GM12878 (cell line): ENCODE measurements at regions not wholly inside any gene's neighbourhood (a gene's known extent, or its start where the extent isn't known, plus 50 kb on each side); places are given as distances from the start of the nearest gene placed in this dataset.
A peak's percentile ranks its signal among the peaks of the same experiment; 100 is the strongest.

Source experiments
- ATAC-seq: fragments of 200-7000 bp; cut with Tn5 transposase; 3 replicates; pipeline ENCODE4 v1.9.1; 2020; ENCODE audit warnings: mild to moderate bottlenecking, moderate library complexity
- BruUV-seq: library from RNA; stranded (reverse); fragments of 400-500 nt; replicated peaks from 2 replicates; lab custom pipeline; 2021; lab: Mats Ljungman, UMichigan
- CTCF ChIA-PET: fragments of 300-600 bp; sonication (Branson Sonifier 250); formaldehyde crosslinking; extraction: SDS; loops from one replicate; lab custom pipeline; 2021; ENCODE audit warnings: inconsistent platforms; lab: Yijun Ruan, JAX
- POLR2A ChIA-PET: fragments of 350-600 bp; formaldehyde crosslinking; extraction: SDS; loops from one replicate; lab custom pipeline; 2021; ENCODE audit warnings: inconsistent platforms; lab: Charles Lee
- RAD21 ChIA-PET: fragments of 300-600 bp; sonication (Branson Sonifier 250); formaldehyde crosslinking; loops from one replicate; lab custom pipeline; 2023; ENCODE audit warnings: antibody characterized with exemption; ENCODE audit not compliant: unreplicated experiment; lab: Charles Lee
- SMC1A ChIA-PET: fragments of 300-600 bp; sonication (Branson Sonifier 250); formaldehyde crosslinking; loops from one replicate; lab custom pipeline; 2023; ENCODE audit not compliant: unreplicated experiment, uncharacterized antibody; lab: Charles Lee
- DNase-seq: peaks from one replicate; pipeline ENCODE4 v3.0.0-alpha.2; 2011; ENCODE audit warnings: low read depth, low spot score
- FAIRE-seq: peaks from 3 replicates; lab custom pipeline; 2011; peaks lifted over from hg19 to GRCh38; lab: Jason Lieb, UNC
- H2AFZ ChIP-seq: 2 replicates; pipeline ENCODE4 v1.6.0; 2011; ENCODE audit warnings: low read depth, low read length, control low read depth; ENCODE audit not compliant: control insufficient read depth
- H3K27ac ChIP-seq: 2 replicates; pipeline ENCODE4 v1.5.1; 2011; ENCODE audit warnings: control low read depth; ENCODE audit not compliant: control insufficient read depth, insufficient read depth
- H3K27me3 ChIP-seq, 2 experiments: replicated peaks in 1 of 2; 2 replicates each; pipeline versions ENCODE4 v1.6.0 to v1.6.1; 2011; ENCODE audit warnings: low read length in 1 of 2; ENCODE audit not compliant: control insufficient read depth in 2 of 2, insufficient read depth in 2 of 2
- H3K36me3 ChIP-seq, 2 experiments: 2 replicates each; pipeline ENCODE4 v1.5.1; 2011; ENCODE audit warnings: low read length in 1 of 2; ENCODE audit not compliant: control insufficient read depth in 2 of 2, insufficient read depth in 2 of 2
- H3K4me1 ChIP-seq: 2 replicates; pipeline ENCODE4 v1.6.1; 2011; ENCODE audit warnings: mild to moderate bottlenecking, low read length, moderate library complexity, mixed read lengths; ENCODE audit not compliant: control insufficient read depth, insufficient read depth
- H3K4me2 ChIP-seq: 2 replicates; pipeline ENCODE4 v1.6.0; 2011; ENCODE audit warnings: control low read depth; ENCODE audit not compliant: control insufficient read depth, insufficient read depth
- H3K4me3 ChIP-seq: fragments of 200-600 bp; sonication (generic); 2 replicates; pipeline ENCODE4 v1.5.1; 2016
- H3K79me2 ChIP-seq: 2 replicates; pipeline ENCODE4 v1.6.0; 2011; ENCODE audit warnings: low read length; ENCODE audit not compliant: control insufficient read depth, insufficient read depth
- H3K9ac ChIP-seq: 2 replicates; pipeline ENCODE4 v1.8.0; 2011; ENCODE audit warnings: low read length, control low read depth, mixed read lengths; ENCODE audit not compliant: control insufficient read depth, insufficient read depth
- H3K9me3 ChIP-seq: replicated peaks from 3 replicates; pipeline ENCODE4 v1.5.1; 2011; ENCODE audit warnings: mild to moderate bottlenecking, low read length; ENCODE audit not compliant: control insufficient read depth, insufficient read depth
- H4K20me1 ChIP-seq: 2 replicates; pipeline ENCODE4 v1.6.0; 2011; ENCODE audit not compliant: control insufficient read depth, insufficient read depth
- FOS ChIP-seq: IDR thresholded peaks from 3 replicates; pipeline ENCODE4 v1.6.1; 2011; ENCODE audit warnings: borderline replicate concordance; ENCODE audit not compliant: insufficient read length; ENCODE audit errors: extremely low read depth
- FOXK2 ChIP-seq: fragments of 450-650 bp; IDR thresholded peaks from 2 replicates; pipeline ENCODE4 v1.6.1; 2017; ENCODE audit warnings: mild to moderate bottlenecking, moderate library complexity
- NBN ChIP-seq: fragments of 450-650 bp; IDR thresholded peaks from 2 replicates; pipeline ENCODE4 v1.6.1; 2016
- YY1 ChIP-seq: IDR thresholded peaks from 2 replicates; pipeline ENCODE4 v1.6.1; 2011; ENCODE audit warnings: low read depth, mild to moderate bottlenecking, low read length
- ZNF207 ChIP-seq: fragments of 450-650 bp; IDR thresholded peaks from 2 replicates; pipeline ENCODE4 v1.6.1; 2014; ENCODE audit warnings: antibody characterized with exemption, mild to moderate bottlenecking, borderline replicate concordance
- WGBS: methylation state at CpG from one replicate; pipeline ENCODE4 v1.1.6; 2016; ENCODE audit warnings: low lambda C conversion rate; ENCODE audit not compliant: insufficient replicate concordance, insufficient coverage; ENCODE audit errors: missing lambda C conversion rate; 5-methylcytosine and 5-hydroxymethylcytosine counted together
- in situ Hi-C: fragments of 300-500 bp; cut with MboI; formaldehyde crosslinking; loops from 9 replicates; pipeline ENCODE4 v1.14.3; 2018; ENCODE audit warnings: mixed read lengths
- intact Hi-C: fragments of 100-400 bp; cut with micrococcal nuclease; formaldehyde crosslinking; loops from one replicate; pipeline ENCODE4 v1.14.2; 2022; ENCODE audit not compliant: unreplicated experiment
- TF ChIP-seq, protein P1 (sequence below): IDR thresholded peaks from 2 replicates; pipeline ENCODE4 v1.6.1; 2012; ENCODE audit warnings: mild to moderate bottlenecking, low read depth, low read length
- TF ChIP-seq, protein P2 (sequence below): fragments of 450-650 bp; IDR thresholded peaks from 2 replicates; pipeline ENCODE4 v1.6.1; 2018; ENCODE audit warnings: borderline replicate concordance, mild to moderate bottlenecking; ENCODE audit not compliant: partially characterized antibody

DNA sequence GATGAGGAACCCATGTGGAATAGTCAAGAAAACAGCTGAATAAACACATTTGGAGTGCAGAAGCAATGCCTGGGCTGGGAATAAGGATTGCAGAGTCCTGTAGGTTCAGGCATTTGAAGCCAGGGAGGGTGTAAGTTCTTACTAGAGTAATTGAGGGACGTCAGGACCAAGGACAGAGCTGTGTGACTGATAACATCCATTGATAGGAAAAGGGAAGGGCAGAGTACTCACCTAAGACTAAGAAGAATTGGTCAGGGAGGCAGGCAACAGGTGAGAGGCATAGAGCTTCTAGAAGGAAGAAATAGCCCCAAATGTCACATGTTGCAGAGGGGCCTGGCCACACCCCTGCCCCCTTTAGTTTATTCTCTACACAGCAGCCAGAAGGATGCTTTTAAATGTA is 79.8 kb upstream of the TMEM132E start:
- Histone ChIP-seq H3K9ac (no peak overlapping the region), H3K9me3 (no peaks in the 10 kb centered on the region), H3K4me2 (no peak overlapping the region), H3K27ac (no peak overlapping the region), H4K20me1 (no peaks in the 10 kb centered on the region), H3K27me3 (no peaks in the 10 kb centered on the region), H3K79me2 (no peaks in the 10 kb centered on the region), H3K4me3 (no peak overlapping the region), H3K36me3 (no peaks in the 10 kb centered on the region), H2AFZ (no peak overlapping the region), H3K4me1 (peaks cover 7% of the 10 kb centered on the region)
- no TSS peak for BruUV-seq
- SMC1A ChIA-PET, result no interaction called here
- in situ Hi-C loops (no loop called here), intact Hi-C loops (no loop called here)
- RAD21 ChIA-PET, result no interaction called here
- CTCF ChIA-PET, result interaction anchor here (1.1 kb wide), 1 partner anchor 11 kb away, joined by 3 read pairs; no protein-coding TSS in a partner anchor
- ATAC-seq (no peak), DNase-seq (no peak), FAIRE-seq (no peak)
- POLR2A ChIA-PET, result no interaction called here
- 0% methylated on average over 1 of the region's 1 CpG for WGBS
- TF ChIP-seq, protein P1, sequence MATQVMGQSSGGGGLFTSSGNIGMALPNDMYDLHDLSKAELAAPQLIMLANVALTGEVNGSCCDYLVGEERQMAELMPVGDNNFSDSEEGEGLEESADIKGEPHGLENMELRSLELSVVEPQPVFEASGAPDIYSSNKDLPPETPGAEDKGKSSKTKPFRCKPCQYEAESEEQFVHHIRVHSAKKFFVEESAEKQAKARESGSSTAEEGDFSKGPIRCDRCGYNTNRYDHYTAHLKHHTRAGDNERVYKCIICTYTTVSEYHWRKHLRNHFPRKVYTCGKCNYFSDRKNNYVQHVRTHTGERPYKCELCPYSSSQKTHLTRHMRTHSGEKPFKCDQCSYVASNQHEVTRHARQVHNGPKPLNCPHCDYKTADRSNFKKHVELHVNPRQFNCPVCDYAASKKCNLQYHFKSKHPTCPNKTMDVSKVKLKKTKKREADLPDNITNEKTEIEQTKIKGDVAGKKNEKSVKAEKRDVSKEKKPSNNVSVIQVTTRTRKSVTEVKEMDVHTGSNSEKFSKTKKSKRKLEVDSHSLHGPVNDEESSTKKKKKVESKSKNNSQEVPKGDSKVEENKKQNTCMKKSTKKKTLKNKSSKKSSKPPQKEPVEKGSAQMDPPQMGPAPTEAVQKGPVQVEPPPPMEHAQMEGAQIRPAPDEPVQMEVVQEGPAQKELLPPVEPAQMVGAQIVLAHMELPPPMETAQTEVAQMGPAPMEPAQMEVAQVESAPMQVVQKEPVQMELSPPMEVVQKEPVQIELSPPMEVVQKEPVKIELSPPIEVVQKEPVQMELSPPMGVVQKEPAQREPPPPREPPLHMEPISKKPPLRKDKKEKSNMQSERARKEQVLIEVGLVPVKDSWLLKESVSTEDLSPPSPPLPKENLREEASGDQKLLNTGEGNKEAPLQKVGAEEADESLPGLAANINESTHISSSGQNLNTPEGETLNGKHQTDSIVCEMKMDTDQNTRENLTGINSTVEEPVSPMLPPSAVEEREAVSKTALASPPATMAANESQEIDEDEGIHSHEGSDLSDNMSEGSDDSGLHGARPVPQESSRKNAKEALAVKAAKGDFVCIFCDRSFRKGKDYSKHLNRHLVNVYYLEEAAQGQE, result peak; percentile 83
- TF ChIP-seq ZNF207, result no peak

DNA sequence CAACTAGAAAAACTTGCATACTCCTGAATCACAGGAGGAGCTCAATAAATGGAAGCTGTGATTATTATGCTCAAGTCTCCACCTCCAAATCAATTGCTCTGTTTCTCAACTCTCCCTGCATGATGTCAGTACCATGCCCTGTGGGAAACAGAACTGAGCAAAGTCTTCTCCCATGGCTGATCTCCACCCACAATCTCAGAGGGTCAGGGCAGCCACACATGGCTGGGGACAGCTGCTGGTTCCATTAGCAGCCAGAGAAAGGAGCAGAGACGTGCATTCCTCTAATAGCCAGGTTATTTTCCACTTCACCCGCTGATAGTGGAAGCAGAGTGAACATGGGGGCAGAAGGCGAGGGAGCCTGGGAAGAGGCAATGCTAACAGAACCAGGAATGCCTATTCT is 85.5 kb upstream of the TMEM132E start:
- H3K4me3 ChIP-seq, result no peak overlapping the region
- 0% methylated on average over 3 of the region's 3 CpGs for WGBS
- H2AFZ ChIP-seq, result no peak overlapping the region
- H3K27me3 ChIP-seq, result peaks cover 0 to 3% of the 10 kb centered on the region in 2 experiments; a peak in 2 of 4 replicates
- TF ChIP-seq FOS (no peak), YY1 (no peak), NBN (no peak), FOXK2 (no peak)
- TF ChIP-seq, protein P2, sequence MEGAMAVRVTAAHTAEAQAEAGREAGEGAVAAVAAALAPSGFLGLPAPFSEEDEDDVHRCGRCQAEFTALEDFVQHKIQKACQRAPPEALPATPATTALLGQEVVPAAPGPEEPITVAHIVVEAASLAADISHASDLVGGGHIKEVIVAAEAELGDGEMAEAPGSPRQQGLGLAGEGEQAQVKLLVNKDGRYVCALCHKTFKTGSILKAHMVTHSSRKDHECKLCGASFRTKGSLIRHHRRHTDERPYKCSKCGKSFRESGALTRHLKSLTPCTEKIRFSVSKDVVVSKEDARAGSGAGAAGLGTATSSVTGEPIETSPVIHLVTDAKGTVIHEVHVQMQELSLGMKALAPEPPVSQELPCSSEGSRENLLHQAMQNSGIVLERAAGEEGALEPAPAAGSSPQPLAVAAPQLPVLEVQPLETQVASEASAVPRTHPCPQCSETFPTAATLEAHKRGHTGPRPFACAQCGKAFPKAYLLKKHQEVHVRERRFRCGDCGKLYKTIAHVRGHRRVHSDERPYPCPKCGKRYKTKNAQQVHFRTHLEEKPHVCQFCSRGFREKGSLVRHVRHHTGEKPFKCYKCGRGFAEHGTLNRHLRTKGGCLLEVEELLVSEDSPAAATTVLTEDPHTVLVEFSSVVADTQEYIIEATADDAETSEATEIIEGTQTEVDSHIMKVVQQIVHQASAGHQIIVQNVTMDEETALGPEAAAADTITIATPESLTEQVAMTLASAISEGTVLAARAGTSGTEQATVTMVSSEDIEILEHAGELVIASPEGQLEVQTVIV, result no peak
- TF ChIP-seq, all 136 proteins: peak for 0
- POLR2A ChIA-PET, result no interaction called here
- Histone ChIP-seq H3K27ac (no peak overlapping the region), H3K9ac (no peak overlapping the region), H4K20me1 (no peaks in the 10 kb centered on the region), H3K79me2 (no peaks in the 10 kb centered on the region), H3K36me3 (no peaks in the 10 kb centered on the region), H3K9me3 (no peaks in the 10 kb centered on the region), H3K4me2 (no peak overlapping the region), H3K4me1 (no peaks in the 10 kb centered on the region)
- no TSS peak for BruUV-seq
- SMC1A ChIA-PET, result interaction anchor here (1.2 kb wide), 1 partner anchor 9 kb away, joined by 4 read pairs; no protein-coding TSS in a partner anchor
- intact Hi-C loops (no loop called here), in situ Hi-C loops (no loop called here)
- no peak for FAIRE-seq
- CTCF ChIA-PET, result no interaction called here
- RAD21 ChIA-PET, result no interaction called here
- ATAC-seq, result no peak
- no peak for DNase-seq
